ENCODE measurements at regions not wholly inside any gene's neighbourhood (a gene's known extent, or its start where the extent isn't known, plus 50 kb on each side); places are given as distances from the start of the nearest gene placed in this dataset.

GRCh38 chr10:94092848-94093247, 99.1 kb downstream of the PLCE1 start:
- H3K4me3 ChIP-seq (ENCODE audit: low read depth, low read length): no peak overlapping the region
- no peaks in the 10 kb centered on the region for H3K27me3 ChIP-seq
- no peaks in the 10 kb centered on the region for H3K36me3 ChIP-seq
- DNase-seq: no peak
- no peaks in the 10 kb centered on the region for H3K9me3 ChIP-seq
- TF ChIP-seq CTCF (IDR thresholded peaks at IDR 0.05; ENCODE audit: low read depth, low read length): no peak
- no peaks in the 10 kb centered on the region for H3K4me1 ChIP-seq

GRCh38 chr10:94093286-94093905, 99.7 kb downstream of the PLCE1 start:
- H3K27me3 ChIP-seq: no peaks in the 10 kb centered on the region
- no peaks in the 10 kb centered on the region for H3K36me3 ChIP-seq
- TF ChIP-seq CTCF (IDR thresholded peaks at IDR 0.05; ENCODE audit: low read depth, low read length): no peak
- H3K4me1 ChIP-seq: no peaks in the 10 kb centered on the region
- H3K4me3 ChIP-seq (ENCODE audit: low read depth, low read length): no peak overlapping the region
- no peaks in the 10 kb centered on the region for H3K9me3 ChIP-seq
- DNase-seq: no peak

GRCh38 chr10:94094540-94094939, 100.8 kb downstream of the PLCE1 start:
- H3K4me3 ChIP-seq (ENCODE audit: low read depth, low read length): no peak overlapping the region
- H3K9me3 ChIP-seq: no peaks in the 10 kb centered on the region
- no peak for TF ChIP-seq CTCF (IDR thresholded peaks at IDR 0.05; ENCODE audit: low read depth, low read length)
- no peaks in the 10 kb centered on the region for H3K4me1 ChIP-seq
- no peaks in the 10 kb centered on the region for H3K36me3 ChIP-seq
- no peaks in the 10 kb centered on the region for H3K27me3 ChIP-seq
- no peak for DNase-seq

GRCh38 chr10:94097656-94098055, 103.9 kb downstream of the PLCE1 start:
- Histone ChIP-seq H3K4me1 (no peaks in the 10 kb centered on the region), H3K9me3 (no peaks in the 10 kb centered on the region), H3K4me3 (ENCODE audit: low read depth, low read length) (no peak overlapping the region), H3K27me3 (no peaks in the 10 kb centered on the region), H3K36me3 (no peaks in the 10 kb centered on the region)
- TF ChIP-seq CTCF (IDR thresholded peaks at IDR 0.05; ENCODE audit: low read depth, low read length): no peak
- DNase-seq: no peak

DNA sequence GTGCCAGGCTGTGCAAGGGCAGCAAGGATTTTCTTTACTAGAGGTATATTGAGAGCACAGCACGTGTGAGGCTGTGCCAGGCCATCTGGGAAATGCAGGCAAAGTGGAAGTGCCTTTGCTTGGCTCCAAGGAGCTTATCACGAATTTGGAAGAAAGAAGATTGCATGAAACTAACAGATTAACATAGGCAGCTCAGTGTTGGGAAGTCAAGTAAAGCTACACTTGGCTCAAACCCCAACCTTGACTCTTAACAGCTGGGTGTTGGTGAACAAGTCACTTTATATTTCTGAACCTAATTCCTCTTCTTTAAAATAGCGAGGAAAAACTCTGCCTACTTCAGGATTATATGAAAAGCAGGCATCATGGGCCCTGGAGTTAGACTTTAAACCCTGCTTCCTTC, 105.2 kb downstream of the PLCE1 start:
- Histone ChIP-seq H3K4me1 (no peaks in the 10 kb centered on the region), H3K27me3 (no peaks in the 10 kb centered on the region), H3K36me3 (no peaks in the 10 kb centered on the region), H3K4me3 (ENCODE audit: low read depth, low read length) (no peak overlapping the region), H3K9me3 (no peaks in the 10 kb centered on the region)
- no peak for TF ChIP-seq CTCF (IDR thresholded peaks at IDR 0.05; ENCODE audit: low read depth, low read length)
- DNase-seq: no peak

GRCh38 chr10:94101894-94102293, 108.2 kb downstream of the PLCE1 start:
- no peaks in the 10 kb centered on the region for H3K9me3 ChIP-seq
- H3K27me3 ChIP-seq: no peaks in the 10 kb centered on the region
- H3K36me3 ChIP-seq: no peaks in the 10 kb centered on the region
- no peak for TF ChIP-seq CTCF (IDR thresholded peaks at IDR 0.05; ENCODE audit: low read depth, low read length)
- H3K4me1 ChIP-seq: no peaks in the 10 kb centered on the region
- no peak for DNase-seq
- H3K4me3 ChIP-seq (ENCODE audit: low read depth, low read length): no peak overlapping the region
